Mammary epithelial cell (primary cell): ENCODE measurements at regions not wholly inside any gene's neighbourhood (a gene's known extent, or its start where the extent isn't known, plus 50 kb on each side); places are given as distances from the start of the nearest gene placed in this dataset.

Experiments
- CTCF ChIP-seq, 2 donors: IDR thresholded peaks in 1 of 2; conservative IDR thresholded peaks in 1 of 2; 2 replicates each; pipeline ENCODE4 v1.5.1; 2011 to 2012; ENCODE audit warnings: inconsistent platforms in 2 of 2, low read length in 2 of 2, mild to moderate bottlenecking in 2 of 2, control low read depth in 1 of 2, low read depth in 1 of 2; ENCODE audit not compliant: insufficient read depth in 1 of 2; ENCODE audit errors: extremely low read depth in 1 of 2
- EZH2 ChIP-seq: IDR thresholded peaks from 2 replicates; pipeline ENCODE4 v1.6.1; 2012; ENCODE audit warnings: low read length, inconsistent platforms, borderline replicate concordance

- no peak for TF ChIP-seq CTCF (conservative IDR thresholded peaks at IDR 0.05 in 1 of 2, IDR thresholded peaks at IDR 0.05 in 1 of 2; ENCODE audit: extremely low read depth in 1 of 2, insufficient read depth in 1 of 2, low read depth in 1 of 2, low read length in 2 of 2)
- TF ChIP-seq EZH2: no peak
Measured at GRCh38 chr1:30511563-30511962, 211.8 kb downstream of the MATN1 start.
